Muscle of leg (tissue), 3 donors: ENCODE measurements at regions not wholly inside any gene's neighbourhood (a gene's known extent, or its start where the extent isn't known, plus 50 kb on each side); places are given as distances from the start of the nearest gene placed in this dataset.

Experiments used
- DNase-seq: peaks from one replicate; pipeline ENCODE4 v3.0.0; 2013
- H3K27ac ChIP-seq: one replicate; pipeline ENCODE4 v1.5.1; 2013; ENCODE audit warnings: mild to moderate bottlenecking, low read length, control low read depth
- H3K27me3 ChIP-seq: one replicate; pipeline ENCODE4 v1.6.1; 2013; ENCODE audit warnings: low read length; ENCODE audit not compliant: control insufficient read depth, insufficient read depth
- H3K36me3 ChIP-seq: one replicate; pipeline ENCODE4 v1.6.1; 2013; ENCODE audit warnings: low read length; ENCODE audit not compliant: control insufficient read depth, insufficient read depth
- H3K4me1 ChIP-seq: one replicate; pipeline ENCODE4 v1.6.1; 2013; ENCODE audit warnings: low read length; ENCODE audit not compliant: control insufficient read depth, insufficient read depth
- H3K4me3 ChIP-seq: one replicate; pipeline ENCODE4 v1.5.1; 2013; ENCODE audit warnings: low read length, control low read depth
- H3K9me3 ChIP-seq: replicated peaks from 2 replicates; pipeline ENCODE4 v1.6.1; 2013; ENCODE audit warnings: low read depth, low read length; ENCODE audit not compliant: control insufficient read depth
- WGBS: methylation state at CpG from one replicate; pipeline ENCODE4 v1.1.5; 2013; ENCODE audit warnings: missing lambda C conversion rate; ENCODE audit not compliant: insufficient coverage; 5-methylcytosine and 5-hydroxymethylcytosine counted together

DNA sequence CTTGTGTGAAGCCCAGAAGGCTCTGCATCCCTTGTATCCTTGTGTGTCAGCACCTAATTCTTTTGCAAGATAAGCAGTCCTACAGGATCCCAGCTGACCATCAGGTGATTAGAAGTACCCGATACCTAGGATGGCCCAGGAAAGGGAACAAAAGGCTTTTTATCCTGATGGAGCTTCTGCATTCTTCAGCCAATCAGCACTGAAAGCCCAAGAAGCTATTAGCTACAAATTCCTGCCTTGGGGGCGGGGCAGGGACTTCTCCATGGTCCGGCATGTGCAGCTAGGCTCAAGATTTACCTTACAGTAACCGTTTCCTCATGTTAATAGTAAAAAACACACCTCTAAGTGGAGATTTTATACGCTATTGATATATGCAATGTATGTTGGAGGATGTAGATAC, 264.6 kb upstream of the THUMPD2 start:
- no peaks in the 10 kb centered on the region for H3K36me3 ChIP-seq
- no peak overlapping the region for H3K27ac ChIP-seq
- H3K4me1 ChIP-seq, result peaks cover 14% of the 10 kb centered on the region
- WGBS, result 100% methylated on average over 1 of the region's 5 CpGs
- DNase-seq, result no peak
- no peak overlapping the region for H3K4me3 ChIP-seq
- no peaks in the 10 kb centered on the region for H3K9me3 ChIP-seq
- H3K27me3 ChIP-seq, result no peaks in the 10 kb centered on the region

GRCh38 chr2:40043191-40043590, 264.1 kb upstream of the THUMPD2 start:
- H3K9me3 ChIP-seq, result no peaks in the 10 kb centered on the region
- H3K4me1 ChIP-seq, result peaks cover 13% of the 10 kb centered on the region
- no peak for DNase-seq
- no peaks in the 10 kb centered on the region for H3K36me3 ChIP-seq
- WGBS, result 86% methylated on average over 3 of the region's 4 CpGs
- no peak overlapping the region for H3K4me3 ChIP-seq
- H3K27ac ChIP-seq, result no peak overlapping the region
- H3K27me3 ChIP-seq, result no peaks in the 10 kb centered on the region

DNA sequence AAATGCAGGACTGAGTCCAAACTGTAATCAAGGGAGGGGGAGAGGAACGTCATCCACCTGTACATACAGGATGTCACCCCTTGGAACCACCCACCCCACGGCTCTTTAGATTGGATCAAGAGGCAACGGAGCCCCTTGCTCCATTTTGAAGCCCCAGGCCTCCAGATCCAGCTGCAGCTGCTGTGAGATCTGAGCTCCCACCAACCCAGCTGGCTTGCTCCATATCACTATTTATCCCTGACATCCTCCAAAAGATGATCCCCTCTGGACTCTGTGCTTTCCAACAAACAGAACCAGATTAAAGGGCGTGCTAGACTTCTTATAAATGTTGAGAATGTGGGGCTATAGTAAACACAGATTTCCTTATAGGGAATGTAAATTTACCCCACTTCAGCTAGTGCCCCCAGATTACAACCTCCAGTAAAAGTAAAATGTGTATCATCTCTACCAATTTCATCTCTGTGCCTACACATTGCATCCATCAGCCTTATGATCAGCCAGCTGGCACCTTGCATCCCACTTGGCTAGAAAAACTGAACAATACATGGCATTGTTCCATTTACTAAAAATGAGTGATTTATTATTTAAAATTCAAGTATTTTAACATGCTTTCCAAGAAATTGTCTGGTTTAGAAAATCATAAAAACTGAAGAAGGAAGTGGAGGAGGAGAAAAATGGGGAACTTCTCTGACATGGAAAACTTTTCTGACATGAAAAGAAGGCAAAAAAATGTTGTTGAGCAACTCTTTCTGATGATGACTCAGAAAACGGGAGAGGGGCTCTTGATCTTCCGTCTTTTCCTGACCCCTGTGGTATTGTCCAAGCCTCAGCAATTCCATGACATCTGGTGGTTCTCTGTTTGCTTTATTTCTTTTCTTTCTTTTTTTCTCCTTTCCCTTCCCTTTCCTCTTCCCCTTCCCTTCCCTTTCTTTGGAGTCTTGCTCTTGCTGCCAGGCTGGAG, 262.6 kb upstream of the THUMPD2 start:
- no peaks in the 10 kb centered on the region for H3K36me3 ChIP-seq
- H3K27ac ChIP-seq, result peak overlapping the region; percentile 64
- WGBS, result no CpG with 5 or more reads among the region's 6 CpGs
- H3K9me3 ChIP-seq, result no peaks in the 10 kb centered on the region
- peak; percentile 92 for DNase-seq
- H3K4me1 ChIP-seq, result peaks cover 13% of the 10 kb centered on the region
- no peak overlapping the region for H3K4me3 ChIP-seq
- H3K27me3 ChIP-seq, result no peaks in the 10 kb centered on the region

- H3K27ac ChIP-seq, result no peak overlapping the region
- H3K4me3 ChIP-seq, result no peak overlapping the region
- no peak for DNase-seq
- H3K9me3 ChIP-seq, result no peaks in the 10 kb centered on the region
- H3K27me3 ChIP-seq, result no peaks in the 10 kb centered on the region
- H3K4me1 ChIP-seq, result peaks cover 13% of the 10 kb centered on the region
- H3K36me3 ChIP-seq, result no peaks in the 10 kb centered on the region
Measured at GRCh38 chr2:40039549-40039948, 260.5 kb upstream of the THUMPD2 start.

GRCh38 chr2:40038646-40039045, 259.6 kb upstream of the THUMPD2 start:
- Histone ChIP-seq H3K27me3 (no peaks in the 10 kb centered on the region), H3K27ac (no peak overlapping the region), H3K36me3 (no peaks in the 10 kb centered on the region), H3K4me3 (no peak overlapping the region), H3K4me1 (peaks cover 13% of the 10 kb centered on the region), H3K9me3 (no peaks in the 10 kb centered on the region)
- no CpG with 5 or more reads among the region's 4 CpGs for WGBS
- no peak for DNase-seq

DNA sequence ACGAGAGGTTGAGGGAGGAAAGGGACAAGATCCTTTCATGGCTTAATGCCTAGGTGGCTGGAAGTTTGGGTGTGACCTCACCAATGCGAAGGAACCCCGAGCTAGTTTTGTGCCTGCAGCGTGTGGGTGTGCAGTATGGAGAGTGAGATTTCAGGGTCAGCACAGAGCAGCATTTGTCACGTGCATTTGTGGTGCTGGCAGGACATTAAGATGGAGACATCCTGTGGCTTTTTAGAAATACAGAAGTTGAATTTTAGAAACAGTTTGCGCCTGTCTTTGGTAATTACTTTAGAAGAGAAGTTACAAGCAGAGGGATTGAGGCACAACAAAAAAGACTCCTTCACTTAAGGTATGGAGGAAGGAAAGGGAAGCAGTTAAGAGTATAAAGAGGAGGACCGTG, 258.2 kb upstream of the THUMPD2 start:
- H3K36me3 ChIP-seq, result no peaks in the 10 kb centered on the region
- no peak overlapping the region for H3K27ac ChIP-seq
- H3K4me3 ChIP-seq, result no peak overlapping the region
- 52% methylated on average over 4 of the region's 7 CpGs for WGBS
- peaks cover 6% of the 10 kb centered on the region for H3K4me1 ChIP-seq
- no peaks in the 10 kb centered on the region for H3K27me3 ChIP-seq
- no peaks in the 10 kb centered on the region for H3K9me3 ChIP-seq
- peak; percentile 49 for DNase-seq

DNA sequence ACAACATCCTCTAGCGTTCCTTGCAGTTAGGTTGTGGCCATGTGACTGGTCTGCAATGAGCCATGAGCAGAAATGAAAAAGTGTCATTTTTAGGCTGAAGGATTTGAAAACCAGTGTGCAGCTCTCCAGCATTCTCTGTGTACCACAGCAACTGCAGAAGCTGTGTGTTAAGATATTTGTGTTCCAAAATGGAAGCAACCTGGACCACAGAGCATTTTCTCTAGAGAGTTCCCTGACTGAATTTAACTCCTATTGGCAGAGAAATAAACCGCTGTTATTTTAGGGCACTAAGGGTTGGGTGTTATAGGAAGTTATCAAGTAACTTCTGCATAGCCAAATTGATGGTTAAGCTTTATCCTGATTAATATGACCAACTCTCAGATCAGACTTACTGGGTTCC, 257.2 kb upstream of the THUMPD2 start:
- no peaks in the 10 kb centered on the region for H3K4me1 ChIP-seq
- H3K27me3 ChIP-seq, result no peaks in the 10 kb centered on the region
- H3K27ac ChIP-seq, result no peak overlapping the region
- H3K9me3 ChIP-seq, result no peaks in the 10 kb centered on the region
- H3K36me3 ChIP-seq, result no peaks in the 10 kb centered on the region
- no peak for DNase-seq
- H3K4me3 ChIP-seq, result no peak overlapping the region
- WGBS, result no CpG with 5 or more reads among the region's 2 CpGs

- Histone ChIP-seq H3K36me3 (no peaks in the 10 kb centered on the region), H3K9me3 (no peaks in the 10 kb centered on the region), H3K27ac (no peak overlapping the region), H3K27me3 (no peaks in the 10 kb centered on the region), H3K4me1 (no peaks in the 10 kb centered on the region), H3K4me3 (no peak overlapping the region)
- no peak for DNase-seq
Measured at GRCh38 chr2:40034801-40035200, 255.7 kb upstream of the THUMPD2 start.

DNA sequence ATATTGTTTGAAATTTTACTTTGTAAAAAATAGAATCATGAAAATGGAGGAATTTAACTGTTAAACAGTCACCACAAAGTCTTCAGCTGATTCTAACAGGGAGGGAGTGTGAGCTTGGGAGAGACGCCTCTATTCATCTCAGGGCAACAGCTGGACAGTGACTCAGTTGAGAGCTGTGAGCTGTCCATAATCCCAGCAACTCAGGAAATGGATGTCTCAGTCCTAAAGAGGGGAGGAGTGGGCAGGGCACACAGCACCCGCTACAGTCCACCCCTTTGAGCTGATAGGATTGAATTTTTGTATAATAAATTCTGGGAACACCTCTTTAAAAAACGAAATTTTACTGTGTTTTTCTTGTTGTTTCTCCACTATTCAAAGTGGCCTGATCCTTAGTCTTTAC, 255.1 kb upstream of the THUMPD2 start:
- H3K36me3 ChIP-seq, result no peaks in the 10 kb centered on the region
- H3K9me3 ChIP-seq, result no peaks in the 10 kb centered on the region
- DNase-seq, result no peak
- H3K4me3 ChIP-seq, result no peak overlapping the region
- H3K27ac ChIP-seq, result no peak overlapping the region
- no peaks in the 10 kb centered on the region for H3K4me1 ChIP-seq
- H3K27me3 ChIP-seq, result no peaks in the 10 kb centered on the region
- WGBS, result no CpG with 5 or more reads among the region's 3 CpGs

DNA sequence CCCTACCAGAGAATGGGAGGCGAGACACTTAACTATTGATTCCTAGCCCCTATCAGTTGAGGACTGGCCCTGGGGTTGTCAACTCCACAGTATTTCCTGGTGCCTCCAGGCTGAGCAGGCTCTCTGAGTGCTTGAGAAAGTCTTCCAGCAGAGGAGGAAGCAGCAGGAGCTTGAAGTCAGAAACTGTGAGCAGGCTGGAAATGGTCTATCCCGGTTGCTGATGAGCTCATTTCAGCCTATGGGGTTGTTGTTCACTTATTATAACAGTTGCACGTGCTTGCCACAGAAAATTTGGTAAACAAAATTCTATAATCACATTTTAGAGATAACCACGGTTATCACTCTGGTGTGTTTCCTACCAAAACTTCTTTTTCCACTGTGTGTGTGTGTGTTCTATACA, 254.7 kb upstream of the THUMPD2 start:
- Histone ChIP-seq H3K9me3 (no peaks in the 10 kb centered on the region), H3K4me1 (no peaks in the 10 kb centered on the region), H3K4me3 (no peak overlapping the region), H3K27me3 (no peaks in the 10 kb centered on the region), H3K27ac (no peak overlapping the region), H3K36me3 (no peaks in the 10 kb centered on the region)
- WGBS, result 89% methylated on average over 1 of the region's 4 CpGs
- no peak for DNase-seq
